ENCODE measurements at regions not wholly inside any gene's neighbourhood (a gene's known extent, or its start where the extent isn't known, plus 50 kb on each side); places are given as distances from the start of the nearest gene placed in this dataset.

GRCh38 chr4:38211885-38212284, 251.7 kb downstream of the PTTG2 start:
- Histone ChIP-seq H3K9ac (ENCODE audit: low read length) (no peak overlapping the region), H3K9me3 (ENCODE audit: low read length) (no peaks in the 10 kb centered on the region), H3K4me2 (ENCODE audit: low read length) (no peak overlapping the region), H3K79me2 (replicated peaks; ENCODE audit: insufficient read depth, low read length) (no peaks in the 10 kb centered on the region), H3K36me3 (ENCODE audit: insufficient read depth, low read length) (no peaks in the 10 kb centered on the region), H2AFZ (ENCODE audit: low read depth, low read length) (no peak overlapping the region), H3K27me3 (ENCODE audit: insufficient read depth, low read depth, low read length) (no peaks in the 10 kb centered on the region), H3K9me2 (ENCODE audit: insufficient read depth, low read length) (no peaks in the 10 kb centered on the region), H3F3A (ENCODE audit: insufficient read depth, low read length, poor library complexity, severe bottlenecking) (no peaks in the 10 kb centered on the region), H4K20me1 (ENCODE audit: insufficient read depth) (no peaks in the 10 kb centered on the region), H3K4me3 (ENCODE audit: low read length) (no peak overlapping the region), H3K27ac (ENCODE audit: low read length) (no peak overlapping the region)
- no peak for TF ChIP-seq SMC3 (conservative IDR thresholded peaks at IDR 0.05; ENCODE audit: poor library complexity)
- TF ChIP-seq, protein P1, sequence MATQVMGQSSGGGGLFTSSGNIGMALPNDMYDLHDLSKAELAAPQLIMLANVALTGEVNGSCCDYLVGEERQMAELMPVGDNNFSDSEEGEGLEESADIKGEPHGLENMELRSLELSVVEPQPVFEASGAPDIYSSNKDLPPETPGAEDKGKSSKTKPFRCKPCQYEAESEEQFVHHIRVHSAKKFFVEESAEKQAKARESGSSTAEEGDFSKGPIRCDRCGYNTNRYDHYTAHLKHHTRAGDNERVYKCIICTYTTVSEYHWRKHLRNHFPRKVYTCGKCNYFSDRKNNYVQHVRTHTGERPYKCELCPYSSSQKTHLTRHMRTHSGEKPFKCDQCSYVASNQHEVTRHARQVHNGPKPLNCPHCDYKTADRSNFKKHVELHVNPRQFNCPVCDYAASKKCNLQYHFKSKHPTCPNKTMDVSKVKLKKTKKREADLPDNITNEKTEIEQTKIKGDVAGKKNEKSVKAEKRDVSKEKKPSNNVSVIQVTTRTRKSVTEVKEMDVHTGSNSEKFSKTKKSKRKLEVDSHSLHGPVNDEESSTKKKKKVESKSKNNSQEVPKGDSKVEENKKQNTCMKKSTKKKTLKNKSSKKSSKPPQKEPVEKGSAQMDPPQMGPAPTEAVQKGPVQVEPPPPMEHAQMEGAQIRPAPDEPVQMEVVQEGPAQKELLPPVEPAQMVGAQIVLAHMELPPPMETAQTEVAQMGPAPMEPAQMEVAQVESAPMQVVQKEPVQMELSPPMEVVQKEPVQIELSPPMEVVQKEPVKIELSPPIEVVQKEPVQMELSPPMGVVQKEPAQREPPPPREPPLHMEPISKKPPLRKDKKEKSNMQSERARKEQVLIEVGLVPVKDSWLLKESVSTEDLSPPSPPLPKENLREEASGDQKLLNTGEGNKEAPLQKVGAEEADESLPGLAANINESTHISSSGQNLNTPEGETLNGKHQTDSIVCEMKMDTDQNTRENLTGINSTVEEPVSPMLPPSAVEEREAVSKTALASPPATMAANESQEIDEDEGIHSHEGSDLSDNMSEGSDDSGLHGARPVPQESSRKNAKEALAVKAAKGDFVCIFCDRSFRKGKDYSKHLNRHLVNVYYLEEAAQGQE (IDR thresholded peaks at IDR 0.05; ENCODE audit: borderline replicate concordance): no peak
- no peak for TF ChIP-seq POLR2AphosphoS5 (IDR thresholded peaks at IDR 0.05)
- TF ChIP-seq MXI1 (conservative IDR thresholded peaks at IDR 0.05; ENCODE audit: poor library complexity, severe bottlenecking): no peak
- TF ChIP-seq, protein P2, sequence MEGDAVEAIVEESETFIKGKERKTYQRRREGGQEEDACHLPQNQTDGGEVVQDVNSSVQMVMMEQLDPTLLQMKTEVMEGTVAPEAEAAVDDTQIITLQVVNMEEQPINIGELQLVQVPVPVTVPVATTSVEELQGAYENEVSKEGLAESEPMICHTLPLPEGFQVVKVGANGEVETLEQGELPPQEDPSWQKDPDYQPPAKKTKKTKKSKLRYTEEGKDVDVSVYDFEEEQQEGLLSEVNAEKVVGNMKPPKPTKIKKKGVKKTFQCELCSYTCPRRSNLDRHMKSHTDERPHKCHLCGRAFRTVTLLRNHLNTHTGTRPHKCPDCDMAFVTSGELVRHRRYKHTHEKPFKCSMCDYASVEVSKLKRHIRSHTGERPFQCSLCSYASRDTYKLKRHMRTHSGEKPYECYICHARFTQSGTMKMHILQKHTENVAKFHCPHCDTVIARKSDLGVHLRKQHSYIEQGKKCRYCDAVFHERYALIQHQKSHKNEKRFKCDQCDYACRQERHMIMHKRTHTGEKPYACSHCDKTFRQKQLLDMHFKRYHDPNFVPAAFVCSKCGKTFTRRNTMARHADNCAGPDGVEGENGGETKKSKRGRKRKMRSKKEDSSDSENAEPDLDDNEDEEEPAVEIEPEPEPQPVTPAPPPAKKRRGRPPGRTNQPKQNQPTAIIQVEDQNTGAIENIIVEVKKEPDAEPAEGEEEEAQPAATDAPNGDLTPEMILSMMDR (IDR thresholded peaks at IDR 0.05; ENCODE audit: poor library complexity, severe bottlenecking): no peak
- no peak for TF ChIP-seq TAF1 (IDR thresholded peaks at IDR 0.05; ENCODE audit: low read depth)
- TF ChIP-seq RAD21 (conservative IDR thresholded peaks at IDR 0.05): no peak
- no peak for TF ChIP-seq EP300 (conservative IDR thresholded peaks at IDR 0.05; ENCODE audit: poor library complexity, severe bottlenecking)
- no peak for TF ChIP-seq EZH2 (IDR thresholded peaks at IDR 0.05; ENCODE audit: borderline replicate concordance, insufficient read depth, low read length, poor library complexity, severe bottlenecking)

GRCh38 chr4:38213083-38213805, 253.0 kb downstream of the PTTG2 start:
- H3K4me2 ChIP-seq (ENCODE audit: low read length): no peak overlapping the region
- H3K9me3 ChIP-seq (ENCODE audit: low read length): no peaks in the 10 kb centered on the region
- H3K79me2 ChIP-seq (replicated peaks; ENCODE audit: insufficient read depth, low read length): no peaks in the 10 kb centered on the region
- H4K20me1 ChIP-seq (ENCODE audit: insufficient read depth): no peaks in the 10 kb centered on the region
- no peak overlapping the region for H3K27ac ChIP-seq (ENCODE audit: low read length)
- no peaks in the 10 kb centered on the region for H3F3A ChIP-seq (ENCODE audit: insufficient read depth, low read length, poor library complexity, severe bottlenecking)
- H3K27me3 ChIP-seq (ENCODE audit: insufficient read depth, low read depth, low read length): no peaks in the 10 kb centered on the region
- no peak overlapping the region for H2AFZ ChIP-seq (ENCODE audit: low read depth, low read length)
- TF ChIP-seq EZH2 (IDR thresholded peaks at IDR 0.05; ENCODE audit: borderline replicate concordance, insufficient read depth, low read length, poor library complexity, severe bottlenecking) (no peak), TAF1 (IDR thresholded peaks at IDR 0.05; ENCODE audit: low read depth) (no peak), EP300 (conservative IDR thresholded peaks at IDR 0.05; ENCODE audit: poor library complexity, severe bottlenecking) (no peak), MXI1 (conservative IDR thresholded peaks at IDR 0.05; ENCODE audit: poor library complexity, severe bottlenecking) (no peak), RAD21 (conservative IDR thresholded peaks at IDR 0.05) (no peak), POLR2AphosphoS5 (IDR thresholded peaks at IDR 0.05) (no peak)
- TF ChIP-seq, protein P1 (IDR thresholded peaks at IDR 0.05; ENCODE audit: borderline replicate concordance): no peak
- no peaks in the 10 kb centered on the region for H3K36me3 ChIP-seq (ENCODE audit: insufficient read depth, low read length)
- H3K9ac ChIP-seq (ENCODE audit: low read length): no peak overlapping the region
- no peaks in the 10 kb centered on the region for H3K9me2 ChIP-seq (ENCODE audit: insufficient read depth, low read length)
- no peak overlapping the region for H3K4me3 ChIP-seq (ENCODE audit: low read length)
